Body of pancreas (tissue), 4 donors: ENCODE measurements at regions not wholly inside any gene's neighbourhood (a gene's known extent, or its start where the extent isn't known, plus 50 kb on each side); places are given as distances from the start of the nearest gene placed in this dataset.

Experiments
- POLR2A ChIP-seq, 3 donors: fragments of 450-650 bp; IDR thresholded peaks; one replicate each; pipeline ENCODE4 v1.6.1; 2016; ENCODE audit warnings: antibody characterized with exemption in 3 of 3, mild to moderate bottlenecking in 2 of 3
- TF ChIP-seq, protein P1 (sequence below), 7 experiments: fragments of 450-650 bp in 4 of 7; fragments of 200-600 bp in 3 of 7; sonication (generic) in 3 of 7; IDR thresholded peaks; one replicate each; pipeline ENCODE4 v1.5.1; 2016 to 2019; ENCODE audit warnings: antibody characterized with exemption in 7 of 7

DNA sequence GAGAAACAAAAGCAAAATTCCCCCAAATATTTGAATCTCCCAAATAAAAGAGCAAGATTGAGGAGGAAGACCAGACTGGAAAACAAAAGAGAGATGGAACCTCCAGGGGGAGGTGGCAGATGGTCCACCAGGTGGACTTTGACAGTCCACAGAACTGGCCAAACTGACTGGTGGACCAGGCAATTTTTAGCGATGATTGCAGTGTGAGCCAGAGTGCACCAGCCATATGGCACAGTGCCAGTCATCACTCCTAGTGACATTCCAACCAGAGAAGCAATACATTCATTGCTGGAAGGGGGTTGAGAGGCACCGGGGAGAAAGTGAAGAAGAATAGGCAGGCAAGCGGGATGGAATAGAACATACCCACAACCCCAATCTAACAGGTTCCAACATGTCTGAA is 182.9 kb downstream of the EXOC5 start:
- TF ChIP-seq, protein P1, sequence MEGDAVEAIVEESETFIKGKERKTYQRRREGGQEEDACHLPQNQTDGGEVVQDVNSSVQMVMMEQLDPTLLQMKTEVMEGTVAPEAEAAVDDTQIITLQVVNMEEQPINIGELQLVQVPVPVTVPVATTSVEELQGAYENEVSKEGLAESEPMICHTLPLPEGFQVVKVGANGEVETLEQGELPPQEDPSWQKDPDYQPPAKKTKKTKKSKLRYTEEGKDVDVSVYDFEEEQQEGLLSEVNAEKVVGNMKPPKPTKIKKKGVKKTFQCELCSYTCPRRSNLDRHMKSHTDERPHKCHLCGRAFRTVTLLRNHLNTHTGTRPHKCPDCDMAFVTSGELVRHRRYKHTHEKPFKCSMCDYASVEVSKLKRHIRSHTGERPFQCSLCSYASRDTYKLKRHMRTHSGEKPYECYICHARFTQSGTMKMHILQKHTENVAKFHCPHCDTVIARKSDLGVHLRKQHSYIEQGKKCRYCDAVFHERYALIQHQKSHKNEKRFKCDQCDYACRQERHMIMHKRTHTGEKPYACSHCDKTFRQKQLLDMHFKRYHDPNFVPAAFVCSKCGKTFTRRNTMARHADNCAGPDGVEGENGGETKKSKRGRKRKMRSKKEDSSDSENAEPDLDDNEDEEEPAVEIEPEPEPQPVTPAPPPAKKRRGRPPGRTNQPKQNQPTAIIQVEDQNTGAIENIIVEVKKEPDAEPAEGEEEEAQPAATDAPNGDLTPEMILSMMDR (IDR thresholded peaks at IDR 0.05), result no peak
- TF ChIP-seq POLR2A (IDR thresholded peaks at IDR 0.05), result no peak
